GM12878 (cell line): ENCODE measurements at regions not wholly inside any gene's neighbourhood (a gene's known extent, or its start where the extent isn't known, plus 50 kb on each side); places are given as distances from the start of the nearest gene placed in this dataset.

Experiments used
- ASH2L ChIP-seq: fragments of 300-600, 200-600 bp; sonication (generic); IDR thresholded peaks from 2 replicates; pipeline ENCODE4 v1.6.1; 2017; ENCODE audit warnings: low read depth, mild to moderate bottlenecking, borderline replicate concordance
- ATF2 ChIP-seq: IDR thresholded peaks from 2 replicates; pipeline ENCODE4 v1.6.1; 2012; ENCODE audit warnings: low read length, inconsistent platforms
- CBX3 ChIP-seq: fragments of 200-600 bp; sonication (generic); IDR thresholded peaks from 2 replicates; pipeline ENCODE4 v1.6.1; 2016; ENCODE audit warnings: low read depth, borderline replicate concordance
- CTCF ChIP-seq, 3 experiments: IDR thresholded peaks in 2 of 3; conservative IDR thresholded peaks in 1 of 3; 2 replicates each; pipeline ENCODE4 v1.5.1; 2011; ENCODE audit warnings: low read depth in 3 of 3, low read length in 3 of 3, mild to moderate bottlenecking in 3 of 3, control low read depth in 2 of 3, moderate library complexity in 2 of 3, inconsistent platforms in 1 of 3, mixed read lengths in 1 of 3; ENCODE audit not compliant: control insufficient read depth in 2 of 3, insufficient read depth in 1 of 3; ENCODE audit errors: extremely low read depth in 1 of 3
- DPF2 ChIP-seq: fragments of 450-650 bp; IDR thresholded peaks from 2 replicates; pipeline ENCODE4 v1.6.1; 2017; ENCODE audit warnings: mild to moderate bottlenecking
- FOXM1 ChIP-seq: IDR thresholded peaks from 2 replicates; pipeline ENCODE4 v1.6.1; 2012; ENCODE audit warnings: low read depth, mild to moderate bottlenecking, inconsistent platforms, low read length, moderate library complexity
- GABPA ChIP-seq: IDR thresholded peaks from 2 replicates; pipeline ENCODE4 v1.6.1; 2014; ENCODE audit warnings: antibody characterized with exemption, low read depth, mild to moderate bottlenecking, inconsistent platforms
- NFXL1 ChIP-seq: fragments of 450-650 bp; IDR thresholded peaks from 2 replicates; pipeline ENCODE4 v1.6.1; 2017; ENCODE audit warnings: antibody characterized with exemption, mild to moderate bottlenecking, borderline replicate concordance
- PAX5 ChIP-seq: IDR thresholded peaks from 2 replicates; pipeline ENCODE4 v1.6.1; 2011; ENCODE audit warnings: low read depth, low read length, borderline replicate concordance
- PAX8 ChIP-seq: fragments of 450-650 bp; IDR thresholded peaks from 2 replicates; pipeline ENCODE4 v1.6.1; 2017; ENCODE audit warnings: mild to moderate bottlenecking, moderate library complexity
- POLR2A ChIP-seq: IDR thresholded peaks from 2 replicates; pipeline ENCODE4 v1.6.1; 2011; ENCODE audit warnings: low read depth, mild to moderate bottlenecking, low read length
- RUNX3 ChIP-seq: IDR thresholded peaks from 2 replicates; pipeline ENCODE4 v1.6.1; 2012; ENCODE audit warnings: low read length, inconsistent platforms
- SMARCA5 ChIP-seq: fragments of 450-650 bp; IDR thresholded peaks from 2 replicates; pipeline ENCODE4 v1.6.1; 2017; ENCODE audit warnings: mild to moderate bottlenecking
- SREBF2 ChIP-seq: IDR thresholded peaks from 2 replicates; pipeline ENCODE4 v1.6.1; 2012; ENCODE audit warnings: mild to moderate bottlenecking, low read length
- SUPT20H ChIP-seq: IDR thresholded peaks from 2 replicates; pipeline ENCODE4 v1.6.1; 2011; ENCODE audit warnings: low read depth, mild to moderate bottlenecking, low read length, moderate library complexity, borderline replicate concordance; ENCODE audit not compliant: control insufficient read depth
- TAF1 ChIP-seq: IDR thresholded peaks from 2 replicates; pipeline ENCODE4 v1.6.1; 2011; ENCODE audit warnings: mild to moderate bottlenecking, low read depth, low read length, borderline replicate concordance
- YY1 ChIP-seq: IDR thresholded peaks from 2 replicates; pipeline ENCODE4 v1.6.1; 2011; ENCODE audit warnings: low read depth, mild to moderate bottlenecking, low read length
- ZNF24 ChIP-seq: fragments of 450-650 bp; IDR thresholded peaks from 2 replicates; pipeline ENCODE4 v1.6.1; 2017; ENCODE audit warnings: antibody characterized with exemption, mild to moderate bottlenecking
- TF ChIP-seq, protein P1 (sequence below): IDR thresholded peaks from 2 replicates; pipeline ENCODE4 v1.6.1; 2011; ENCODE audit warnings: mild to moderate bottlenecking, low read depth, low read length, moderate library complexity; ENCODE audit not compliant: insufficient replicate concordance
- TF ChIP-seq, protein P2 (sequence below): IDR thresholded peaks from 2 replicates; pipeline ENCODE4 v1.6.1; 2011; ENCODE audit warnings: low read depth, low read length, improper control_type of control experiment, borderline replicate concordance
- TF ChIP-seq, protein P3 (sequence below): fragments of 450-650 bp; IDR thresholded peaks from 2 replicates; pipeline ENCODE4 v1.6.1; 2017; ENCODE audit warnings: low read depth, mild to moderate bottlenecking, moderate library complexity

DNA sequence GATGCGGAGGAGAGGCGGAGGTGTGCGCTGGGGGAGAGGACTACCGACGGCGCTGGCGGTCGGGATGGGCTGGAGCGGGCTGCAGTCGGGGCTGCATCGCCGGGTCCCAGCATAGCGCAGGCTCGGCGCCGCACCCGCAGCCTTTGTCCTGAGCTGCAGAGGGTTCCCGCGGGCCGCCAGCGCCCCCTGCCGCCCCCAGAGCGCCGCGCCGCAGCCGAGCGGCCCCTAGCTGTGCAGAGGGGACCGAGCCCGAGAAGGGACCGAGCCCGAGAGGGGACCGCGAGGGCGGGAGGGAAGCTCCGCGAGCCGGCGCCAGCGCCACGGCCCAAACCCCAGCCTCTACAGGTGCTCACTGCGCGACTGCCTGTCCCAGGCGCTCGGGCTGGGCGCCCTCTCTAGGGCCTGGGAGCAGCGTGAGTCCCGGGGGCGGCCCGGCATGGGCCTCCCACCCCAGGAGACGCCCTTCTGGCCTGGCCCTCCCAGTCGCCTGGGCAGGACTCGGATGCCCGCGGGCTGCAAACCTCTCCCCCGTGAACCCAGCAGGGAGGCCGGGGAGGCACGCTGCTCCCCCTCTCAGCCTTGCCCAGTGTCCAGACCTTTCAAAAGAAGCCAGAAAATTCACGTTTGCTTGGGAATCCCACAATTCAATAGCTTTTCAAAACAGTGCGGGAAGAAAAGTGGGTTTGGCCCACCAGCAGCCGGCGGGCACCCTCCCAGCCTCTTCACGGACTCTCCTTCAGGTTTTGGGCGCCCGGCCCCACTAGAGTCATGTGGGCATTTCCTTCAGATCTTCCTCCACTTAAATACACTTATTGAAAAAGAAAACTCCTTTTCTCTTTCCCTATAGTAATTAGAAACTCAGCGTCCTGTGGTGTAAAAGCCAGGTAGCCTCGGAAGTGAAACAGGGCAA, 134.7 kb downstream of the TPRA1 start (continued):
- TF ChIP-seq, protein P1, sequence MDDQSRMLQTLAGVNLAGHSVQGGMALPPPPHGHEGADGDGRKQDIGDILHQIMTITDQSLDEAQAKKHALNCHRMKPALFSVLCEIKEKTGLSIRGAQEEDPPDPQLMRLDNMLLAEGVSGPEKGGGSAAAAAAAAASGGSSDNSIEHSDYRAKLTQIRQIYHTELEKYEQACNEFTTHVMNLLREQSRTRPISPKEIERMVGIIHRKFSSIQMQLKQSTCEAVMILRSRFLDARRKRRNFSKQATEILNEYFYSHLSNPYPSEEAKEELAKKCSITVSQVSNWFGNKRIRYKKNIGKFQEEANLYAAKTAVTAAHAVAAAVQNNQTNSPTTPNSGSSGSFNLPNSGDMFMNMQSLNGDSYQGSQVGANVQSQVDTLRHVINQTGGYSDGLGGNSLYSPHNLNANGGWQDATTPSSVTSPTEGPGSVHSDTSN = no peak
- TF ChIP-seq DPF2 (0 out of 2 replicates have a peak, but pooled peaks have one; percentile 22), CTCF (IDR thresholded peaks at IDR 0.05 in 2 of 3, conservative IDR thresholded peaks at IDR 0.05 in 1 of 3; ENCODE audit: control insufficient read depth in 2 of 3, extremely low read depth in 1 of 3, insufficient read depth in 1 of 3, low read depth in 3 of 3, low read length in 3 of 3) (peak; percentile 62 to 81 (median 80); a peak in 5 of 6 replicates), PAX5 (no peak), FOXM1 (no peak), POLR2A (no peak), RUNX3 (peak; percentile 36), ATF2 (no peak), SMARCA5 (peak; percentile 81), TAF1 (no peak), GABPA (no peak), PAX8 (no peak), CBX3 (no peak), SREBF2 (no peak), ZNF24 (no peak), YY1 (peak; percentile 59), ASH2L (no peak), NFXL1 (no peak), SUPT20H (no peak)
- TF ChIP-seq, protein P2, sequence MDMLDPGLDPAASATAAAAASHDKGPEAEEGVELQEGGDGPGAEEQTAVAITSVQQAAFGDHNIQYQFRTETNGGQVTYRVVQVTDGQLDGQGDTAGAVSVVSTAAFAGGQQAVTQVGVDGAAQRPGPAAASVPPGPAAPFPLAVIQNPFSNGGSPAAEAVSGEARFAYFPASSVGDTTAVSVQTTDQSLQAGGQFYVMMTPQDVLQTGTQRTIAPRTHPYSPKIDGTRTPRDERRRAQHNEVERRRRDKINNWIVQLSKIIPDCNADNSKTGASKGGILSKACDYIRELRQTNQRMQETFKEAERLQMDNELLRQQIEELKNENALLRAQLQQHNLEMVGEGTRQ = no peak
- TF ChIP-seq, protein P3, sequence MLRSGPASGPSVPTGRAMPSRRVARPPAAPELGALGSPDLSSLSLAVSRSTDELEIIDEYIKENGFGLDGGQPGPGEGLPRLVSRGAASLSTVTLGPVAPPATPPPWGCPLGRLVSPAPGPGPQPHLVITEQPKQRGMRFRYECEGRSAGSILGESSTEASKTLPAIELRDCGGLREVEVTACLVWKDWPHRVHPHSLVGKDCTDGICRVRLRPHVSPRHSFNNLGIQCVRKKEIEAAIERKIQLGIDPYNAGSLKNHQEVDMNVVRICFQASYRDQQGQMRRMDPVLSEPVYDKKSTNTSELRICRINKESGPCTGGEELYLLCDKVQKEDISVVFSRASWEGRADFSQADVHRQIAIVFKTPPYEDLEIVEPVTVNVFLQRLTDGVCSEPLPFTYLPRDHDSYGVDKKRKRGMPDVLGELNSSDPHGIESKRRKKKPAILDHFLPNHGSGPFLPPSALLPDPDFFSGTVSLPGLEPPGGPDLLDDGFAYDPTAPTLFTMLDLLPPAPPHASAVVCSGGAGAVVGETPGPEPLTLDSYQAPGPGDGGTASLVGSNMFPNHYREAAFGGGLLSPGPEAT = no peak
